H1 (cell line): ENCODE measurements at regions not wholly inside any gene's neighbourhood (a gene's known extent, or its start where the extent isn't known, plus 50 kb on each side); places are given as distances from the start of the nearest gene placed in this dataset.

Experiments
- CTCF ChIA-PET: fragments of 300-600 bp; sonication (Branson Sonifier 250); formaldehyde crosslinking; loops from one replicate; lab custom pipeline; 2021; ENCODE audit not compliant: partially characterized antibody; lab: Charles Lee
- POLR2A ChIA-PET: fragments of 300-600 bp; sonication (Branson Sonifier 250); formaldehyde crosslinking; loops from one replicate; lab custom pipeline; 2021; ENCODE audit warnings: inconsistent platforms; ENCODE audit not compliant: partially characterized antibody; lab: Charles Lee
- DNase-seq, 2 experiments: peaks; one replicate each; pipeline versions ENCODE4 v3.0.0 to v3.0.0-alpha.2; 2010 to 2022; ENCODE audit warnings: low spot score in 2 of 2, low read depth in 1 of 2, mixed read lengths in 1 of 2
- FAIRE-seq: peaks from 2 replicates; lab custom pipeline; 2011; peaks lifted over from hg19 to GRCh38; lab: Jason Lieb, UNC
- H2AFZ ChIP-seq: 2 replicates; pipeline ENCODE4 v1.8.1; 2012; ENCODE audit warnings: low read length, inconsistent platforms
- H2AK5ac ChIP-seq: 2 replicates; pipeline ENCODE4 v1.6.1; 2013; ENCODE audit warnings: low read depth, low read length
- H2BK120ac ChIP-seq: replicated peaks from 2 replicates; pipeline ENCODE3; 2013; ENCODE audit warnings: low read depth, low read length, inconsistent platforms
- H2BK12ac ChIP-seq: 2 replicates; pipeline ENCODE4 v1.6.1; 2013; ENCODE audit warnings: low read depth, low read length
- H2BK15ac ChIP-seq: 2 replicates; pipeline ENCODE4 v1.6.1; 2013; ENCODE audit warnings: low read length
- H2BK20ac ChIP-seq: 2 replicates; pipeline ENCODE4 v1.6.1; 2013; ENCODE audit warnings: low read length
- H2BK5ac ChIP-seq: 2 replicates; pipeline ENCODE4 v1.6.1; 2013; ENCODE audit warnings: low read depth, low read length
- H3K14ac ChIP-seq: 2 replicates; pipeline ENCODE4 v1.6.1; 2013; ENCODE audit warnings: inconsistent platforms; ENCODE audit not compliant: insufficient read length
- H3K18ac ChIP-seq: 2 replicates; pipeline ENCODE4 v1.6.1; 2013; ENCODE audit warnings: low read length; ENCODE audit errors: extremely low read depth
- H3K23ac ChIP-seq: 2 replicates; pipeline ENCODE4 v1.6.1; 2013; ENCODE audit warnings: inconsistent platforms; ENCODE audit not compliant: insufficient read length
- H3K23me2 ChIP-seq: 2 replicates; pipeline ENCODE4 v1.6.1; 2013; ENCODE audit warnings: low read depth, low read length
- H3K27ac ChIP-seq: 2 replicates; pipeline ENCODE4 v1.6.1; 2011; ENCODE audit warnings: low read depth, low read length, inconsistent platforms
- H3K27me3 ChIP-seq, 4 experiments: replicated peaks in 1 of 4; 1 replicate in 1 of 4; 2 replicates in 3 of 4; pipeline versions ENCODE4 v1.6.1 to v1.8.1; 2011 to 2013; ENCODE audit warnings: low read length in 3 of 4, mild to moderate bottlenecking in 3 of 4, inconsistent platforms in 2 of 4, mixed read lengths in 2 of 4, moderate library complexity in 1 of 4; ENCODE audit not compliant: control insufficient read depth in 3 of 4, insufficient read depth in 3 of 4; ENCODE audit errors: extremely low read depth in 1 of 4
- H3K36me3 ChIP-seq, 4 experiments: 2 replicates each; pipeline versions ENCODE4 v1.6.1 to v1.8.1; 2011 to 2013; ENCODE audit warnings: mild to moderate bottlenecking in 4 of 4, low read length in 3 of 4, moderate library complexity in 2 of 4, control low read depth in 1 of 4, inconsistent platforms in 1 of 4; ENCODE audit not compliant: insufficient read depth in 4 of 4, control insufficient read depth in 2 of 4
- H3K4ac ChIP-seq: replicated peaks from 2 replicates; pipeline ENCODE3; 2013; ENCODE audit warnings: low read length, low read depth, mixed read lengths, inconsistent platforms; ENCODE audit not compliant: insufficient read length
- H3K4me1 ChIP-seq, 4 experiments: replicated peaks in 1 of 4; 1 replicate in 1 of 4; 2 replicates in 3 of 4; pipeline versions ENCODE4 v1.6.1 to v1.8.1; 2011 to 2013; ENCODE audit warnings: low read length in 3 of 4, inconsistent platforms in 2 of 4, mixed read lengths in 1 of 4; ENCODE audit not compliant: insufficient read depth in 4 of 4, control insufficient read depth in 3 of 4
- H3K4me2 ChIP-seq, 2 experiments: 2 replicates each; pipeline versions ENCODE4 v1.6.1 to v1.8.1; 2011 to 2013; ENCODE audit warnings: low read depth in 2 of 2, low read length in 2 of 2, control low read depth in 1 of 2, inconsistent platforms in 1 of 2, mild to moderate bottlenecking in 1 of 2; ENCODE audit not compliant: insufficient read depth in 1 of 2
- H3K4me3 ChIP-seq, 4 experiments: fragments of 200-600, 300-600 bp in 1 of 4; sonication (generic), shearing (Covaris generic), sonication (Bioruptor Twin) in 1 of 4; 2 replicates each; pipeline versions ENCODE4 v1.5.1 to v1.8.1; 2011 to 2016; ENCODE audit warnings: low read length in 4 of 4, low read depth in 3 of 4, control low read depth in 2 of 4, inconsistent platforms in 2 of 4, mild to moderate bottlenecking in 2 of 4, mixed read lengths in 1 of 4, moderate library complexity in 1 of 4; ENCODE audit not compliant: insufficient read depth in 2 of 4; ENCODE audit errors: extremely low read depth in 1 of 4
- H3K56ac ChIP-seq: replicated peaks from 2 replicates; pipeline ENCODE3; 2013; ENCODE audit warnings: low read depth, mild to moderate bottlenecking, mixed read lengths, low read length, inconsistent platforms; ENCODE audit not compliant: insufficient read length
- H3K79me1 ChIP-seq: 2 replicates; pipeline ENCODE4 v1.6.1; 2013; ENCODE audit warnings: low read depth, low read length, control low read depth
- H3K79me2 ChIP-seq, 2 experiments: 2 replicates each; pipeline versions ENCODE4 v1.6.1 to v1.8.1; 2012 to 2013; ENCODE audit warnings: low read length in 2 of 2, mild to moderate bottlenecking in 2 of 2, inconsistent platforms in 1 of 2; ENCODE audit not compliant: insufficient read depth in 2 of 2, control insufficient read depth in 1 of 2
- H3K9ac ChIP-seq, 4 experiments: replicated peaks in 1 of 4; 1 replicate in 1 of 4; 2 replicates in 3 of 4; pipeline versions ENCODE4 v1.6.1 to v1.8.1; 2011 to 2013; ENCODE audit warnings: low read depth in 3 of 4, low read length in 3 of 4, control low read depth in 2 of 4, mild to moderate bottlenecking in 2 of 4, moderate library complexity in 2 of 4, inconsistent platforms in 1 of 4; ENCODE audit errors: extremely low read depth in 1 of 4
- H3K9me3 ChIP-seq, 2 experiments: 2 replicates each; pipeline versions ENCODE4 v1.6.1 to v1.8.1; 2012 to 2013; ENCODE audit warnings: mild to moderate bottlenecking in 2 of 2, moderate library complexity in 2 of 2, control low read depth in 1 of 2, inconsistent platforms in 1 of 2, low read depth in 1 of 2, low read length in 1 of 2, mixed read lengths in 1 of 2; ENCODE audit not compliant: insufficient read depth in 2 of 2
- H4K20me1 ChIP-seq, 2 experiments: replicated peaks in 1 of 2; 2 replicates each; pipeline versions ENCODE3 to v1.8.1; 2011 to 2013; ENCODE audit warnings: inconsistent platforms in 2 of 2, low read length in 2 of 2, mild to moderate bottlenecking in 1 of 2; ENCODE audit not compliant: insufficient read depth in 2 of 2, control insufficient read depth in 1 of 2
- H4K5ac ChIP-seq: 2 replicates; pipeline ENCODE4 v1.6.1; 2013; ENCODE audit warnings: low read length, low read depth, mixed read lengths, inconsistent platforms; ENCODE audit not compliant: insufficient read length
- H4K8ac ChIP-seq: 2 replicates; pipeline ENCODE4 v1.8.0; 2013; ENCODE audit warnings: mild to moderate bottlenecking, moderate library complexity, low read length, inconsistent platforms; ENCODE audit not compliant: insufficient read depth; ENCODE audit errors: extremely low read depth
- H4K91ac ChIP-seq: replicated peaks from 2 replicates; pipeline ENCODE3; 2013; ENCODE audit warnings: low read length, mixed read lengths, inconsistent platforms; ENCODE audit not compliant: insufficient read length
- ASH2L ChIP-seq: fragments of 200-600, 300-600 bp; sonication (generic); IDR thresholded peaks from one replicate; pipeline ENCODE4 v1.7.1; 2017; ENCODE audit warnings: low read length
- CHD1 ChIP-seq: IDR thresholded peaks from 2 replicates; pipeline ENCODE4 v1.6.1; 2012; ENCODE audit warnings: low read depth, low read length, improper control_type of control experiment
- CHD2 ChIP-seq: IDR thresholded peaks from 2 replicates; pipeline ENCODE4 v1.6.1; 2012; ENCODE audit warnings: low read length, improper control_type of control experiment
- CTBP2 ChIP-seq: IDR thresholded peaks from 2 replicates; pipeline ENCODE4 v1.7.0; 2011; ENCODE audit warnings: borderline replicate concordance, mild to moderate bottlenecking, moderate library complexity, mixed read lengths, low read length; ENCODE audit not compliant: insufficient read depth, insufficient read length
- FOSL1 ChIP-seq: IDR thresholded peaks from 2 replicates; pipeline ENCODE4 v1.6.1; 2011; ENCODE audit warnings: mild to moderate bottlenecking, low read depth, low read length, moderate library complexity; ENCODE audit not compliant: insufficient read depth
- GABPA ChIP-seq: IDR thresholded peaks from 2 replicates; pipeline ENCODE4 v1.6.1; 2011; ENCODE audit warnings: mild to moderate bottlenecking, low read length, moderate library complexity, borderline replicate concordance; ENCODE audit not compliant: insufficient read depth
- HDAC2 ChIP-seq, 2 experiments: fragments of 300-600 bp in 1 of 2; sonication (generic) in 1 of 2; IDR thresholded peaks; 2 replicates each; pipeline ENCODE4 v1.6.1; 2011 to 2012; ENCODE audit warnings: low read depth in 2 of 2, low read length in 2 of 2, mild to moderate bottlenecking in 2 of 2, moderate library complexity in 2 of 2, borderline replicate concordance in 1 of 2, inconsistent platforms in 1 of 2
- JUN ChIP-seq: IDR thresholded peaks from 2 replicates; pipeline ENCODE4 v1.6.1; 2011; ENCODE audit warnings: low read depth, mild to moderate bottlenecking, improper control_type of control experiment, low read length
- POLR2A ChIP-seq, 2 experiments: IDR thresholded peaks; 1 replicate in 1 of 2; 2 replicates in 1 of 2; pipeline ENCODE4 v1.6.1; 2011; ENCODE audit warnings: low read depth in 2 of 2, low read length in 2 of 2, mild to moderate bottlenecking in 2 of 2; ENCODE audit errors: control extremely low read depth in 1 of 2
- SIN3A ChIP-seq, 2 experiments: IDR thresholded peaks in 1 of 2; conservative IDR thresholded peaks in 1 of 2; 2 replicates each; pipeline ENCODE4 v1.6.1; 2011 to 2012; ENCODE audit warnings: low read length in 2 of 2, improper control_type of control experiment in 1 of 2, low read depth in 1 of 2, mild to moderate bottlenecking in 1 of 2
- SIX5 ChIP-seq: IDR thresholded peaks from 2 replicates; pipeline ENCODE4 v1.6.1; 2011; ENCODE audit warnings: mild to moderate bottlenecking, low read depth, low read length
- SP1 ChIP-seq: IDR thresholded peaks from 2 replicates; pipeline ENCODE4 v1.6.1; 2011; ENCODE audit warnings: low read depth, low read length
- TEAD4 ChIP-seq: IDR thresholded peaks from 2 replicates; pipeline ENCODE4 v1.6.1; 2012; ENCODE audit warnings: low read depth, low read length, inconsistent platforms, mixed read lengths
- WGBS, 2 experiments: shearing (Covaris generic) in 1 of 2; methylation state at CpG; one replicate each; pipeline versions ENCODE4 v1.1.6 to v1.1.7; 2013 to 2015; ENCODE audit warnings: low lambda C conversion rate in 2 of 2, mixed read lengths in 2 of 2, inconsistent platforms in 1 of 2, low coverage in 1 of 2, missing lambda C conversion rate in 1 of 2; ENCODE audit not compliant: insufficient replicate concordance in 2 of 2, insufficient coverage in 1 of 2, insufficient read length in 1 of 2; ENCODE audit errors: extremely low coverage in 1 of 2, missing lambda C conversion rate in 1 of 2; 5-methylcytosine and 5-hydroxymethylcytosine counted together
- TF ChIP-seq, protein P1 (sequence below): IDR thresholded peaks from 2 replicates; pipeline ENCODE4 v1.6.1; 2012; ENCODE audit warnings: inconsistent platforms

DNA sequence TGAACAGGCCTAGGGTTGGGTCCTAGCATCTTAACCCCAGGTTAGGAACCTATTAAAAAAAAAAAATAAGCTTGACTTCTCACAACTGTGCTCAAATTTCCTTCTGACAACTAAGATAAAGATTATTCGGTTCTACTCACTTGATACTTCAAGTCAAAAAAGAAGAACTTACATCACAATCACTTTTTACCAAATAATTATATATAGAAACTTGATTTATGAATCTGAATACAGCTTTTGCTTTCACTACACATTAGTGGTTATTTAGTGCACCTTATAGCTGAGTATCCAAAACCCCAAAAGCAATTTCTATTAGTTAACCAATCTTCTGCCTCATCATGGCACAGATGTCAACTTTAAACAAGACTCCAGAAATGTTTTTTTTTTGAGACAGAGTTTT lies 119.0 kb upstream of the DST start:
- no peaks in the 10 kb centered on the region for H3K36me3 ChIP-seq
- peaks cover 4 to 85% of the 10 kb centered on the region in 2 experiments; a peak in 3 of 4 replicates for H3K79me2 ChIP-seq
- peaks cover 0 to 14% (median 11%) of the 10 kb centered on the region in 4 experiments; a peak in 5 of 7 replicates for H3K4me1 ChIP-seq
- no peak overlapping the region for H3K27ac ChIP-seq
- no peak overlapping the region for H3K14ac ChIP-seq
- H3K4me3 ChIP-seq, result no peak overlapping the region
- no peak overlapping the region for H2AK5ac ChIP-seq
- no peak overlapping the region for H4K91ac ChIP-seq
- ChIA-PET POLR2A (interaction anchor here (1.4 kb wide), 1 partner anchor 10 kb away, joined by 3 read pairs; no protein-coding TSS in a partner anchor), CTCF (interaction anchor here (0.7 to 7.5 kb wide), 8 partner anchors 8 to 170 kb away, joined by 3 to 28 read pairs (median 4); no protein-coding TSS in a partner anchor)
- no peak overlapping the region for H4K8ac ChIP-seq
- no peak overlapping the region for H4K5ac ChIP-seq
- peaks cover 2 to 4% of the 10 kb centered on the region in 2 experiments for H4K20me1 ChIP-seq
- no peak overlapping the region for H3K9ac ChIP-seq
- no peak overlapping the region for H2BK20ac ChIP-seq
- no peak overlapping the region for H2BK5ac ChIP-seq
- no peak overlapping the region for H3K4me2 ChIP-seq
- no peak overlapping the region for H2BK120ac ChIP-seq
- H3K79me1 ChIP-seq, result peaks cover 5% of the 10 kb centered on the region
- no peaks in the 10 kb centered on the region; the same call in 1 of the 2 replicates for H3K23me2 ChIP-seq
- FAIRE-seq (no peak), DNase-seq (no peak)
- no peak overlapping the region for H3K56ac ChIP-seq
- H3K4ac ChIP-seq, result no peak overlapping the region
- no peak overlapping the region for H3K18ac ChIP-seq
- H2BK15ac ChIP-seq, result no peak overlapping the region
- 95% methylated on average over 1 of the region's 1 CpG; no CpG with 5 or more reads in 1 of the 2 experiments for WGBS, 2 experiments
- no peak overlapping the region for H3K23ac ChIP-seq
- no peak overlapping the region for H2AFZ ChIP-seq
- H3K9me3 ChIP-seq, result no peaks in the 10 kb centered on the region
- H2BK12ac ChIP-seq, result no peak overlapping the region
- no peaks in the 10 kb centered on the region for H3K27me3 ChIP-seq
- TF ChIP-seq TEAD4 (no peak), CHD1 (no peak), SP1 (no peak), JUN (no peak), HDAC2 (IDR thresholded peaks at IDR 0.05; ENCODE audit: borderline replicate concordance in 1 of 2, low read depth in 2 of 2, low read length in 2 of 2) (no peak), CTBP2 (no peak), GABPA (no peak), ASH2L (no peak), CHD2 (no peak), SIN3A (conservative IDR thresholded peaks at IDR 0.05 in 1 of 2, IDR thresholded peaks at IDR 0.05 in 1 of 2; ENCODE audit: low read depth in 1 of 2, low read length in 2 of 2) (no peak), SIX5 (no peak), FOSL1 (no peak), POLR2A (IDR thresholded peaks at IDR 0.05; ENCODE audit: control extremely low read depth in 1 of 2, low read depth in 2 of 2, low read length in 2 of 2) (no peak)
- TF ChIP-seq, protein P1, sequence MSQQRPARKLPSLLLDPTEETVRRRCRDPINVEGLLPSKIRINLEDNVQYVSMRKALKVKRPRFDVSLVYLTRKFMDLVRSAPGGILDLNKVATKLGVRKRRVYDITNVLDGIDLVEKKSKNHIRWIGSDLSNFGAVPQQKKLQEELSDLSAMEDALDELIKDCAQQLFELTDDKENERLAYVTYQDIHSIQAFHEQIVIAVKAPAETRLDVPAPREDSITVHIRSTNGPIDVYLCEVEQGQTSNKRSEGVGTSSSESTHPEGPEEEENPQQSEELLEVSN, result no peak
